GM19372 (cell line): ENCODE measurements at regions not wholly inside any gene's neighbourhood (a gene's known extent, or its start where the extent isn't known, plus 50 kb on each side); places are given as distances from the start of the nearest gene placed in this dataset.
"Not testable (repeated sequence)": the region's sequence is repeated elsewhere in the genome, so short reads cannot be mapped to it uniquely, and the experiment has no call there.

Source experiments
- ATAC-seq: cut with Tn5 transposase; IDR thresholded peaks from one replicate; pipeline ENCODE4 v1.9.1; 2021; ENCODE audit warnings: mild to moderate bottlenecking, low read depth, moderate library complexity; ENCODE audit not compliant: unreplicated experiment

DNA sequence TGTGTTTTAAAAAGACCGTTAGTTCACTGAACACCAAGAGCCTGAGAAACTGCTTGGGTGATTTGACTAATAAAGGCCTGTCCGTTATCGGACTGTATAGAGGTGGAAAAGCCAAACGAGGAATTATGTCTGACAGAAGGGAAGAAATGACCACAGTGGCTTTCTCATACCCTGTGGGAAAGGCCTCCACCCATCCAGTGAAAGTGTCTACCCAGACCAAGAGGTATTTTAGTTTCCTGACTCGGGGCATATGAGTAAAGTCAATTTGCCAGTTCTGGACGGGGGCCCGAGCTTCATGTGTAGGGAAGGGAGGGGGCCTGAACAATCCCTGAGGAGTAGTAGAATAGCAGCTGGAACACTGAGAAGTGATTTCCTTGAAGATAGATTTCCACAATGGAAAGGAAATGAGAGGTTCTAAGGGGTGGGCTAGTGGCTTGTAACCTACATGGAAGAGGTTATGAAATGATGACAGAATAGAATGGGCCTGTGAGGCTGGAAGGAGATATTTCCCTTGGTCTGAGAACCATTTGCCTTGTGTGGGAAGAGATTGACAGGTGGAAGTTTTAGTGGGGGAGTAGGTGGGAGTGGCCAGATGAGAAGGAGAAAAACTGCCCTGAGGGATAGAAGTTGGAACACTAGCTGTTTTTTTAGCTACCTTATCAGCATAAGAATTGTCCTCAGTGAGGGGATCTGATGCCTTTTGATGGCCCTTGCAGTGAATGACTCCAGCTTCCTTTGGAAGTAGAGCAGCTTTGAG is 106.4 kb upstream of the PPM1J start:
- ATAC-seq: not testable (repeated sequence)

GRCh38 chr1:112818990-112819689 is 104.0 kb upstream of the PPM1J start:
- ATAC-seq: no peak

- ATAC-seq: no peak
Measured at GRCh38 chr1:112817555-112818373, 102.6 kb upstream of the PPM1J start.

- no peak for ATAC-seq
Measured at GRCh38 chr1:112815376-112815775, 100.2 kb upstream of the PPM1J start.

DNA sequence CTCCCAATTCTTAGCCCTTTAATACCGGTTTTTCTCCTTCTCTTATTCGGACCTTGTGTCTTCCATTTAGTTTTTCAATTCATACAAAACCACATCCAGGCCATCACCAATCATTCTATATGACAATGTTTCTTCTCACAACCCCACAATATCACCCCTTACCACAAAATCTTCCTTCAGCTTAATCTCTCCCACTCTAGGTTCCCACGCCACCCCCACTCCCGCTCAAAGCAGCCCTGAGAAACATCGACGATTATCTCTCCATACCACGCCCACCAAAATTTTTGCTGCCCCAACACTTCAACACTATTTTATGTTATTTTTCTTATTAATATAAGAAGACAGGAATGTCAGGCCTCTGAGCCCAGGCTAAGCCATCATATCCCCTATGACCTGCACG is 99.5 kb upstream of the PPM1J start:
- ATAC-seq: not testable (repeated sequence)

GRCh38 chr1:112808861-112809684 is 93.9 kb upstream of the PPM1J start:
- peak; percentile 74 for ATAC-seq

GRCh38 chr1:112807999-112808398 is 92.9 kb upstream of the PPM1J start:
- no peak for ATAC-seq

DNA sequence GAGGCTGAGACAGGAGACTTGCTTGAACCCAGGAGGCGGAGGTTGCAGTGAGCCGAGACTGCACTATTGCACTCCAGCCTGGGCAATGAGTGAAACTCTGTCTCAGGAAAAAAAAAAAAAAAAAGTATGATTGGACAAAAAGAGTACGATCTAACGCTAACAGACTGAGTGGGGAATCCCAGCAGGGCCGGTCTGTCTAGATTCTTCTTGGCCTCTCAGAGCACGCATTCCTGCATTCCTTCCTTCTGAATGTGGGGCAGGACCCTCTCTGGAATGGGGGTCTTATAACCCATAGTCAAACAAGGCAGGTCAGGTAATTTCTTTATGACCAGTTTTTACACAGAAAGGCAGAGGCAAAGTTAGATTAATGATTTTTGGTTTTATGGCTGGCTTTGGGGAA is 92.0 kb upstream of the PPM1J start:
- ATAC-seq: no peak

DNA sequence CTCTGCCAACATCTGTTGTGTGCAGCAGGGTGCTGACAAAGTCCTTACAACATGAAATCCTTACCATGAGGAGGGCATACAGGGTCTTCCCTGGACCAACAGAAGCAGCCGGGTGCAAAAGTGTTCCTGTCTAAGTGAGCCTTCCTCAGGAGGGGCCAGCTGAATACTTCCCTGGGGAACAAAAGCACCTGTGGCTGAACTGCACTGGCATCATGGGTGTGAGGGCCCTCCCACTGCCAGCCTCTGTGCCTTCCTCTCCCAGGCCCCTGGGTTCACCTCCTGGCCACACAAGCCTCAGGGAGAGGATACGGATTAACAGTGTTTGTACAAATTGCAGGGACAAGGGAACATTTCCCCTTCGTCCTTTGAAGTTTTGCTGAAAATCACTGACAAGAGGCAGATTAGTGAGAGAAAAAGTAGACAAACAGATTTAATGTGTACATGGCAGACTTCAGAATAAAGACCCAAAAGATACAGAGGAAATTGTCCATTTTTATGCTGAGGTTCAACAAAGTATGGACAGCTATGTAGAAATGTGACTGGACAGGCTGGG is 91.0 kb upstream of the PPM1J start:
- no peak for ATAC-seq

- ATAC-seq: no peak
Measured at GRCh38 chr1:112805155-112805853, 90.2 kb upstream of the PPM1J start.

GRCh38 chr1:112803906-112804762 is 89.0 kb upstream of the PPM1J start:
- peak; percentile 90 for ATAC-seq

DNA sequence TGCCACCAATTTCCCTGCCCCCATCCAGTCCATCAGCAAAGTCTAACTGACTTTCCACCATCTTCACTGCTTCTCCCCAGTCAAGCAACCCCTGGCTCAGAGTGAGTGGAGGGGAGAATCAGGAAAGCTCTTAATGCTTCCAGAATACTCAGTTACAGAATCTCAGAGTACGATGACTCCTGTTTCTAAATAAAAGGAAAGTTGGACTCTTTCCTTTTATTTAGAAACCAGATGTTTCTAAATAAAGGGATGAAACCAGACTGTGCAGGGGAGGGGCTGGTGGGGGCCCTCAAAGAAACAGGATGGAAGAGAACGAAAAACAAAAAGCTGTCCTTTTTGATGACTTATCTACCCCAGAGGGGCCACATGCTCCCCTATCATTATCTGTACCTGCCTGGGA is 85.2 kb upstream of the PPM1J start:
- ATAC-seq: no peak

GRCh38 chr1:112798292-112798691 is 83.2 kb upstream of the PPM1J start:
- ATAC-seq: no peak

DNA sequence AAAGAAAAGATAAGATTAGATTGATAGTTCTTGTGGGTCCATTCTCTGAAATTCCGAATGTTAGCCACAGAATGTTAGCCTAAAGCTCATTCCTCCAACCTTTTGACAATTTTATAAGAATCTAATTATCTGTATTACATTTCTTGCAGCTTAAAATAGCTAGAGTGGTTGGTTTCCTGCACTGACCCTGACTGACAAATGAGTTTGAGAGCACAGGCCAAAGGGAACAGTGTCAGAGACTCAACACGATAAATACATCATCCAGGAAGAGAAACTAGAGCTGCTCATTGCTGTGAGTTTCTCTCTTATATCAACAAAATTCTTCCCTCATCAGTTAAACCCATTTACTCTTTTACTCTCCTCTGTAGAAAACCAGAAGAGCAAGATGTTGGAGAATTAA is 82.1 kb upstream of the PPM1J start:
- no peak for ATAC-seq

DNA sequence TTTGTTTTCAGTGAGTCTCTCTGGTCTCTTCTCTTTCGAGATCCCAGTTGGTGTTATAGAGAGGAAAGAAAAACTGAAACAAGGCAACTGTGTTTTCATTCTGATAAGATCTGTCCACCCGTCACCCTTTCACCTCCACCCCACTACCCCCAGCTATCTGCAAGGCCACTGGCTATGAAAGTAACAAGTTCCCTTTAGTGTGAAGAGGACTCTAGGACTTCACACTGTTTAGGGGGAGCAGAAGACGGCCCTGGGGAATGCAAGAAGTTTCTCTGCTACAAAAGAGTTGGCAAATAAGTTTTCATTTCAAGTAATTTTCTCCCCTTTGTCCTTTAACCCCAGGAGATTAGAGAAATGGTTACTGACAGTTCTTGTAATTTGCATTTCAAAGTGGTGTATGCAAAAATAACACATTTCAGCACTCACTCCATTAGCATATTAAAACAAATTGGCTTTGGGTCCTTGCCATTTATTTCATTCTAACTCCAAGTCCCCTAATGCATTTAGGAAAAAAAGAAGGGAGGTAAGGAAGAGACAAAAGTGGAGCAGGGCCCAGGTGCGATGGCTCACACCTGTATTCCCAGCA is 79.6 kb upstream of the PPM1J start:
- no peak for ATAC-seq

DNA sequence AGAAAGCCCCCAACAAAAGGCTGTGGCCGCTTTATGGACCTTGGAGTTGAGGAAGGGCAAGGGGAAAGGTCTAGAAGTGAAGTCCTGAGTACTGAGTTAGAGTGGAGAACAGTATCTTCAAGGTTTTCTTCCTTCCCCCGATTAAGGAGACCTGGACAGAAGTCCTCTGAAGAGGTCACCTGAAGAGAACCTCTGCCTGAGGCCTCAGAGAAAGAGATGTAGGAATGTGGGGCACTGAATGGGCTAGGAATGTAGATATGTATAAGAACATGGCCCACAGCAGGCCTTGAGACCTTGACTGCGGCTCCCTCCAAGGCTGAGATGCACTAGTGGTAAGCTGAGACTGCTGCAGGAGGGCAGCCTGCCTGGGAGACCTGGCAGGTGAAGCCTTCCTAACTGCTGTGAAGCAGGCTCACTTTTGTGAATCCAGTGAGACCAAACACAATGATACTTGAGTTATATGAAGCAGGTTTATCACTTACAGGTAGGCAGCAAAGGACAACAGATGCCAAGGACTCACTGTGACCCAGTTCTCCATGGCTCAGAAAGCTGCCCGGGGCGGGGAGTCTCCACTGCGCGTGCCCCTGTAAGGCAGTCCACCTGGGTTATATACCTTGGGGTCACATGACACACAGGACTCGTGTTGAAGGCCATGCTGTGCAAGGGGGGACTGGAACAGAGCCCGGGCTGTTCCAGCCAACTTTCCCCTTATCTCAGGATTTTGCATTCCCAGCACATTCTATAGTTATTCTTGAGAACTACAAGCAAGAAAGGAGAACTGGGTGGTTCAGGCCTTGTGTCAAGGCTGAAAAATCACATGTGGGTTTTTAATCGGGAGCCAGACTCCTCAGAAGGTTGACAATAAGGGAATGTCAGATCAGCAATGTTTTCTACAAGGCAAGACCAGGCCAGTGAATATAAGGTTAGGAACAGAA is 78.8 kb upstream of the PPM1J start:
- no peak for ATAC-seq

GRCh38 chr1:112791723-112792104 is 76.6 kb upstream of the PPM1J start:
- no peak for ATAC-seq
